Pancreas (tissue), 10 donors: ENCODE measurements at regions not wholly inside any gene's neighbourhood (a gene's known extent, or its start where the extent isn't known, plus 50 kb on each side); places are given as distances from the start of the nearest gene placed in this dataset.

Experiments
- ATAC-seq, 4 donors: fragments of 200-7000 bp; cut with Tn5 transposase; one replicate each; pipeline versions ENCODE4 v1.8.0 to v1.9.1; 2020; ENCODE audit warnings: mild to moderate bottlenecking in 4 of 4, moderate library complexity in 4 of 4
- DNase-seq, 6 donors: peaks; one replicate each; pipeline ENCODE4 v3.0.0-alpha.2; 2020
- FAIRE-seq: peaks from 2 replicates; lab custom pipeline; 2012; peaks lifted over from hg19 to GRCh38; lab: Jason Lieb, UNC
- H3K27ac ChIP-seq, 4 donors: fragments of 200-600 bp; sonication (generic); 1 replicate in 3 of 4; 2 replicates in 1 of 4; pipeline versions ENCODE4 v1.5.0 to v1.8.0; 2020
- H3K27me3 ChIP-seq, 4 donors: fragments of 200-600 bp; one replicate each; pipeline ENCODE4 v1.8.0; 2021
- H3K36me3 ChIP-seq, 3 donors: fragments of 200-600 bp; sonication (generic) in 1 of 3; one replicate each; pipeline versions ENCODE4 v1.5.0 to v1.8.0; 2020 to 2021
- H3K4me1 ChIP-seq, 3 donors: fragments of 200-600 bp; one replicate each; pipeline ENCODE4 v1.8.0; 2021
- H3K4me3 ChIP-seq, 4 donors: fragments of 200-600 bp; sonication (generic) in 2 of 4; one replicate each; pipeline versions ENCODE4 v1.5.0 to v1.8.0; 2020 to 2021
- H3K9me3 ChIP-seq, 4 donors: fragments of 200-600 bp; one replicate each; pipeline ENCODE4 v1.8.0; 2021
- CTCF ChIP-seq, 4 donors: fragments of 200-600 bp; sonication (generic) in 3 of 4; IDR thresholded peaks; one replicate each; pipeline versions ENCODE4 v1.5.0 to v1.8.0; 2021; ENCODE audit warnings: antibody characterized with exemption in 4 of 4
- WGBS, 2 donors: extraction: QIAGEN DNeasy Blood & Tissue Kit; methylation state at CpG; one replicate each; pipeline ENCODE4 v1.1.7; 2013; 5-methylcytosine and 5-hydroxymethylcytosine counted together
- intact Hi-C, 3 donors: fragments of 100-400 bp; cut with DNase I; formaldehyde crosslinking; loops; one replicate each; pipeline versions ENCODE4 v1.11.1 to v1.14.2; 2022
- donor health status: healthy with polysubstance abuse.
- donor health status: DM: no; HTN: no; CAD: no; lungs with moderate emphysema.
- donor health status: DM: no; HTN: no; CAD: no.
- donor health status: control.
- donor health status: control.
- donor health status: Bipolar disorder and iron deficiency.
- donor health status: DM: yes; HTN: yes; CAD: no.
- donor health status: DM: no; HTN: no; CAD: no.
- donor health status: DM: no; HTN: no; CAD: no.
- donor health status: DM: yes; HTN: yes; CAD: no.

GRCh38 chr21:27173053-27173452, 206.2 kb upstream of the ADAMTS5 start:
- no peaks in the 10 kb centered on the region for H3K27me3 ChIP-seq
- FAIRE-seq: no peak
- no peaks in the 10 kb centered on the region for H3K4me1 ChIP-seq
- no peak for TF ChIP-seq CTCF (IDR thresholded peaks at IDR 0.05)
- H3K27ac ChIP-seq: no peak overlapping the region
- H3K9me3 ChIP-seq: no peaks in the 10 kb centered on the region
- no peaks in the 10 kb centered on the region for H3K36me3 ChIP-seq
- ATAC-seq: no peak
- no peak for DNase-seq
- intact Hi-C loops: no loop called here
- H3K4me3 ChIP-seq: no peak overlapping the region

GRCh38 chr21:27171707-27172106, 204.8 kb upstream of the ADAMTS5 start:
- intact Hi-C loops: no loop called here
- Histone ChIP-seq H3K27ac (no peak overlapping the region), H3K27me3 (no peaks in the 10 kb centered on the region), H3K36me3 (no peaks in the 10 kb centered on the region), H3K9me3 (no peaks in the 10 kb centered on the region), H3K4me1 (no peaks in the 10 kb centered on the region), H3K4me3 (no peak overlapping the region)
- WGBS, 2 donors: 79 to 81% methylated on average over 1 of the region's 1 CpG
- no peak for FAIRE-seq
- TF ChIP-seq CTCF (IDR thresholded peaks at IDR 0.05): no peak
- DNase-seq: no peak
- ATAC-seq: peak in 1 of 4 donors; percentile 23

- Histone ChIP-seq H3K4me1 (no peaks in the 10 kb centered on the region), H3K4me3 (no peak overlapping the region), H3K36me3 (no peaks in the 10 kb centered on the region), H3K9me3 (no peaks in the 10 kb centered on the region), H3K27ac (no peak overlapping the region), H3K27me3 (no peaks in the 10 kb centered on the region)
- DNase-seq (no peak), ATAC-seq (no peak), FAIRE-seq (no peak)
- intact Hi-C loops: no loop called here
- 49 to 54% methylated on average over 2 of the region's 2 CpGs for WGBS, 2 donors
- no peak for TF ChIP-seq CTCF (IDR thresholded peaks at IDR 0.05)
Observed at GRCh38 chr21:27168084-27168483, 201.2 kb upstream of the ADAMTS5 start.

- Histone ChIP-seq H3K9me3 (no peaks in the 10 kb centered on the region), H3K4me1 (no peaks in the 10 kb centered on the region), H3K36me3 (no peaks in the 10 kb centered on the region), H3K27me3 (no peaks in the 10 kb centered on the region), H3K4me3 (no peak overlapping the region), H3K27ac (no peak overlapping the region)
- DNase-seq: no peak
- 64 to 67% methylated on average over 7 of the region's 7 CpGs for WGBS, 2 donors
- TF ChIP-seq CTCF (IDR thresholded peaks at IDR 0.05): no peak
- peak in 1 of 4 donors; percentile 37 for ATAC-seq
- no peak for FAIRE-seq
- intact Hi-C loops: no loop called here
Observed at GRCh38 chr21:27164208-27165177, 197.6 kb upstream of the ADAMTS5 start.

GRCh38 chr21:27158967-27159366, 192.1 kb upstream of the ADAMTS5 start:
- peak in 3 of 4 donors; percentile 35 to 57 (median 48) for ATAC-seq
- 35 to 36% methylated on average over 6 of the region's 6 CpGs for WGBS, 2 donors
- no peak for DNase-seq
- intact Hi-C loops: no loop called here
- Histone ChIP-seq H3K4me3 (no peak overlapping the region), H3K27me3 (no peaks in the 10 kb centered on the region), H3K36me3 (no peaks in the 10 kb centered on the region), H3K27ac (no peak overlapping the region), H3K4me1 (no peaks in the 10 kb centered on the region), H3K9me3 (no peaks in the 10 kb centered on the region)
- no peak for TF ChIP-seq CTCF (IDR thresholded peaks at IDR 0.05)
- FAIRE-seq: no peak
